H1 (cell line): ENCODE measurements at regions not wholly inside any gene's neighbourhood (a gene's known extent, or its start where the extent isn't known, plus 50 kb on each side); places are given as distances from the start of the nearest gene placed in this dataset.

Experiments
- ATF2 ChIP-seq: IDR thresholded peaks from 2 replicates; pipeline ENCODE4 v1.6.1; 2012; ENCODE audit warnings: low read length, inconsistent platforms
- CBX5 ChIP-seq: fragments of 300-800, 300-1000 bp; sonication (generic); IDR thresholded peaks from 2 replicates; pipeline ENCODE4 v1.7.1; 2016; ENCODE audit warnings: antibody characterized with exemption, low read length, low read depth
- HDAC2 ChIP-seq, 2 experiments: fragments of 300-600 bp in 1 of 2; sonication (generic) in 1 of 2; IDR thresholded peaks; 2 replicates each; pipeline ENCODE4 v1.6.1; 2011 to 2012; ENCODE audit warnings: low read depth in 2 of 2, low read length in 2 of 2, mild to moderate bottlenecking in 2 of 2, moderate library complexity in 2 of 2, borderline replicate concordance in 1 of 2, inconsistent platforms in 1 of 2
- SP4 ChIP-seq: IDR thresholded peaks from 2 replicates; pipeline ENCODE4 v1.6.1; 2012; ENCODE audit warnings: low read length, inconsistent platforms
- TCF12 ChIP-seq: IDR thresholded peaks from 2 replicates; pipeline ENCODE4 v1.6.1; 2011; ENCODE audit warnings: low read depth, mild to moderate bottlenecking, low read length

GRCh38 chr3:165617134-165617533 is 220.1 kb downstream of the BCHE start (continued):
- no peak for TF ChIP-seq SP4
- no peak for TF ChIP-seq TCF12
- no peak for TF ChIP-seq ATF2
- no peak for TF ChIP-seq HDAC2 (IDR thresholded peaks at IDR 0.05; ENCODE audit: borderline replicate concordance in 1 of 2, low read depth in 2 of 2, low read length in 2 of 2)
- TF ChIP-seq CBX5: no peak
